Activated CD4-positive, alpha-beta T cell treated with anti-CD3 and anti-CD28 coated beads for 48 hours (primary cell): ENCODE measurements at regions not wholly inside any gene's neighbourhood (a gene's known extent, or its start where the extent isn't known, plus 50 kb on each side); places are given as distances from the start of the nearest gene placed in this dataset.

Source experiments
- DNase-seq: peaks from one replicate; pipeline ENCODE4 v3.0.0-alpha.2; 2020

GRCh38 chr2:103960129-103960513, 893.8 kb upstream of the POU3F3 start:
- no peak for DNase-seq

GRCh38 chr2:103960951-103961350, 893.0 kb upstream of the POU3F3 start:
- no peak for DNase-seq

DNA sequence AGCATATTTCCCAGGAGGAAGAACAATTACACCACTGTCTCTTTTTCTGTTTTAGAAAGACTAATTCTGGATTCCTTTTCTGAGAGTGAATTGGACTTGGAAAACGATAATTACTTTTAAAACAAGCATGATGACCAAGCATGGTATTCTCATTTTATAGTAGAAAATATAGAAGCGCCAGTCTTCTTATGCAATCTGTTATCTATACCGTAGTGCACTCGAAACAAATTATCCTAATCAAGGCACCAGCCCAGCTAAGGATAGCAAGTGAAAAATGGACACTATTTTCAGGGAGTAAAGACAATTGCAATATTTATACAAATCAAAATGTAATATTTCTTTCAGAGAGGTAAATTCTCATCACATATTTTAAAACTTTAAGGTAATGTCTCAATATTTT, 892.1 kb upstream of the POU3F3 start:
- no peak for DNase-seq

DNA sequence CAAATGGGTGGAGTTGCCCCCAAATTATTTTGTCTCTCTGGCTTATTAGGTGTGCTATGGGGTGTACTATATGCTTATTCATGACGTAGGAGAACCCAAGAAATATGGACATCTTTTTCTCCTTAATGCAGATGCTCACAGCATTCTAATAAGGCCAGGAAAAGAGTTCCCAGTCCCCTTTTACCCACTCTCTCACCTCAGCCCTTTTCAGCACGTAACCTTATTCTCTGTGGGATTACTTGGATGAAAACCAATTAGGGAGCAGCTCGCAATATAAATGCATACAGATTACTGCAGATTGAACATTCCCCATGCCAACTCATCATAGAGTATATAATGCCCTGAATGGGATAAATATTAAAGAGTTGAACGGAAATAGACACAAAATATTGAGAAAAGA, 891.2 kb upstream of the POU3F3 start:
- DNase-seq = no peak

DNA sequence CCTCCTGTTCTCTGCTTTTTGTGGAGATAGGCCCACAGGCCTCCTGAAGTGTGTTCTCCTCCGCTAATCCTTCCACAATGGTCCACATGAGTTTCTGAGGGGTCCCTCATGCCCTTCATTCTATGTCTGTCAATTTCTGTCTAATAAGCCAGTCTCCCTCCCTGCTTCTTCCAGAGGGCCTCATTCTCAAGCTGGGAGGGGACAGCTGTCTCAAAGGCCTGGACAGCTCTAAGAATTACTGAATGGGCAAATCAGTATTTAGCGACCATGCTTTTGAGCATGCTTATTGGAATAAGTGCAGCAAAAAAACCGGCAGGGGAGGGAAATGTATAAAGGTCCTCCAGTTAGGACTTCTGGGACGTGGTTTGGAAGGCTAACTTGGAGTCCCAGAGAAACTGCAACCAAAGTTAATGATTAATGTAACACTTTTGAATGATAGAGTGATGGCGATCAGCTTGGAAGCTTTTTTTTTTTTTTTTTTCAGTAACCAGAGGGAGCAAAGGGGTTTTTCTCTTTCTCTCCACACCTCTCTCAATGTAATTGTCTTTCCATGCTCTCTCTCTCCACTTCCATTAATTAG, 890.7 kb upstream of the POU3F3 start:
- DNase-seq = no peak

- no peak for DNase-seq
Observed at GRCh38 chr2:103977241-103977640, 876.7 kb upstream of the POU3F3 start.

DNA sequence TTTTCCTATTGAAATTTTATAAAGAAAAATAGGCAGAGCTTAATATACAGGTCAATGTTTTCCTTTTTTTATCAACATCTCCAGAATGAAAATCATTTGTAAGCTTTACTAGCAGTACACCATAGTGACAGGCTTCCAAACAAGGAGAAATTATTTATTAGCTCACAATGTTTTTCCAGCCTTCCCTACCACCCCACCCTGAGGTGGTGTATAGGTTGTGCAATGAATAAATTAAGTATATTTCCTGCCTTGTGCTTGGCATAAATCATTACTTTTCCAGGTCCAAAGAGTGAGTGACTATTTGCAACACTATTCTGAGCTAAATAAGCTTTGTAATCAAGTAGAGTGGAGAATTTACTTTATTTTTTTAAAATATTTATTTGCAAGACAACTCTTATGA, 876.2 kb upstream of the POU3F3 start:
- no peak for DNase-seq

DNA sequence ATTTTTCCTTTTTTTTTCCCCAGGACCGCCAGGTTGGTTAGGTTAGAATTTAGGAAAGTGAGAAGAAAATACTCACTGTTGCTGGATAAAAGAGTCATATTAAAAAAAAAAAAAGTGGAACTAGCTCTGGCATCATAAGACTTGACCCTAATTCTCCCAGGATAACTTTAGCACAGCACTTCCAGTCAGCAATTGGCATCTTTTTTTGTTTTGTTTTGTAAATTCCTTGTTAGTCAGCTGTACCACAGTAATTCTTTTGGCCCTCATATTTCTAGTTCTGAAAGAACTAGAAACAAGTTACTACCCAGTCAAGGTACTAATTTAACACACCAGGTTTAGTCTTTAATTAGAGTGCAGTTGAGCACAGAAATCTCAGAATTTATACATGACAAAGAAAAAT, 873.5 kb upstream of the POU3F3 start:
- DNase-seq = no peak

GRCh38 chr2:103982691-103983090, 871.2 kb upstream of the POU3F3 start:
- no peak for DNase-seq

- DNase-seq = no peak
Observed at GRCh38 chr2:103986001-103986400, 867.9 kb upstream of the POU3F3 start.

DNA sequence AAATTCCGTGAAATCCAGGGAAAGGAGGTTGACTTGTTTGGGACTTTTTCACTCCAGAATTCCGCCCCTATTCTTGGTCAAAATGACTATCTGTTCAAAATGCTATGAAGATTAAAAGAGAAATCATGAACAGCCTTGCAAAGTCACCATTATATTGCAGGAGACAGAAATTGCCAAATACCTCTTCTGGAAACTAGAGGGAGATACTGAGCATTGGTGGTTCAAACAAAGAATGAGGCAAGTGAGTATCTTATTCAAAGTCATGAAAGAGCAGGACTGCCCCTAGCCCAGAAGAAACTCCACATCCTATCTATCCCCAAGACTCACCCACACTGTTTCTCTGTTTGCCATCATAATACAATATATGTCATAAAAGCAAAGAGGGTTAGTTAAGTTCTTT, 862.3 kb upstream of the POU3F3 start:
- DNase-seq = no peak

GRCh38 chr2:104004821-104005220, 849.1 kb upstream of the POU3F3 start:
- DNase-seq = no peak

DNA sequence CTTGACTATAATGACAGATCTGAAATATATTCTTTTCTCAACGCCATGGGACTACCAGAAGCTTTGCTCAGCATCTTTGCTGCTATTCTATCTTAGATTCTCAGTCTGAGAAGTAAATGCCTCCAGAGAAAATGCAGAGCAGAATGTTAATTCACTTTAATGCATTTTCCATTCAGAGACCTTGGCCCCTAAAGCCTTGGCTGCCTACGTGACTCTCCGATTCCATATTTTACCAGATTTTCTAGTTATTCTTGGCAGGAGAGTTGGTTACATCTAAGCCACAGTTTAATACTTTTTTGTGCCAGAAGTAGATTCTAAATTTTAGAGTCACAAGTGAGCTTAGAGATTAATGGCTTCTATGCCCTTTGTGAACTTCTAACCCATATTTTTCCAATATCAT, 837.1 kb upstream of the POU3F3 start:
- DNase-seq = no peak

GRCh38 chr2:104023306-104023705, 830.6 kb upstream of the POU3F3 start:
- DNase-seq = no peak

DNA sequence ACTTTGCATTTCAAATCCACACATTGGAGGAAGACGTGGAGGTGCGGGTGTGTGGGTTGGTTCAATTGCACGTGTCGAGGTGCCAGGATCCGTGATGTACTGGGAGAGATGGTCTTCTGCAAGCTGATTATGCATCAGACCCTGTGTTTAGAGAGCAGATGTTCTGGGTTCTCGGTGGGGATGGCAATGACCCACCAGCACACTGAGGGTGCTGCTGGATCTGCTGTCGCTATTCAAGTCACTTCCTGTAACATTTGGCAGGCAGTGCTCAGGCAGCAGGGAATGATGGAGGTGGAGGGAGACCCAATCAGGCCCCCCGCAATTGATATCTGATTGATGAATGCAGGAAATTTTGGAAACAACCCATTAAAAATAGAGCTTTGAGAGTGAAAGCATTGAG, 830.1 kb upstream of the POU3F3 start:
- DNase-seq = no peak

DNA sequence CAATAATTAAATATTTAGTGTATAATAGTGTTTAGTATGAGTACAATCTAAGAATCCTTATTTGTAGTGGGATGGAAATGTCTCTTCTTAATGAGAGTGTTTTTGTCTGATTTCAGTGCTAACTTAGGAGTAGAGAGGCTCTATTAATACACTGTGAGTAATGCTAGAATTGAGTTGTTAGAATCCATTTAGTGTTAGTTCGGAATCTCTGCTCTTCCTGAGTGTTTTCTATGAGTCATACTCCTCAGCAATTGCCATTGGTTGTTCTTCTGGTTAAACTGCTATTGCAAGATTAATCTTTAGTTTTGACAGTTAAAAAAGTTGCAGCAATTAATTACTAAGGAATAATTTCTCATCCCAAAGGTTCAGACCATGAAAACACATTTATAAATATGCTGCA, 828.6 kb upstream of the POU3F3 start:
- DNase-seq = no peak

- DNase-seq = no peak
Observed at GRCh38 chr2:104026725-104027124, 827.2 kb upstream of the POU3F3 start.

GRCh38 chr2:104027321-104027720, 826.6 kb upstream of the POU3F3 start:
- no peak for DNase-seq

DNA sequence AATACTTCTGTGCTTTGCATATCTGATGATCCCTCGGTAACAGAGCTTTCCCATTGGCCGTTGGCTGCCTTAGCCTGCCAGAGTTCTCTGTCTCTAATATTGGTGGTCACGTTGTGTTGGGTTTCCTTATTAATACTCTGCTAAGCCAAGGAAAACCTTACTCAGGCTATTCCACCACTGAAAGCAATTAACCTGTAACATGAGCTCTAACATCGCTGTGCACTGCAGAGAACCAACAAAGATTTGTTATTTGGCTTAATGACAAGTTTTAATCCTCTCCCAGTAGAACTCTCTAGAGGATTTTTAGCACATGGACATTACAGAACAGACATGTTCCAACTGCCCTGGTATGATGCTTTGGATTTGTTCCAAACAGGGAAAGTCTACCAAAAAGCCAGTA, 825.9 kb upstream of the POU3F3 start:
- DNase-seq = no peak

DNA sequence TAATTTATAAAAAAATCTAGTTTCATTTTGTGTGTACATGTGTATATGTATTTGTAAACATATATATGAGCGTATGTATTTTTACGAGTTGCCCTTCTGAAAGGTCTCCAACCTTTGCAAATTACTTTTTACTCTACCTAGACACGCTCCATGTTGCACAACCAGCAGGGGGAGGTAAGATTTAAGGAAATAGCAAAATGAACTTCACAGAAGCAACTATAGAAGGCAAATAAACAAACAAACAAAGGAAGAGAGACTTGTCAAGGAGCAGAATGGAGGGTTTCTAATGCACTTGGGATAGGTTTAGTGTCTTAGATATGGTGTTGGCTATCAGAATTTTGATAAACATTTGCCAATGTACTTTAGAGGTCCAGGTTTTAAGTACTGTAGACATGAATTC, 820.5 kb upstream of the POU3F3 start:
- DNase-seq = no peak

DNA sequence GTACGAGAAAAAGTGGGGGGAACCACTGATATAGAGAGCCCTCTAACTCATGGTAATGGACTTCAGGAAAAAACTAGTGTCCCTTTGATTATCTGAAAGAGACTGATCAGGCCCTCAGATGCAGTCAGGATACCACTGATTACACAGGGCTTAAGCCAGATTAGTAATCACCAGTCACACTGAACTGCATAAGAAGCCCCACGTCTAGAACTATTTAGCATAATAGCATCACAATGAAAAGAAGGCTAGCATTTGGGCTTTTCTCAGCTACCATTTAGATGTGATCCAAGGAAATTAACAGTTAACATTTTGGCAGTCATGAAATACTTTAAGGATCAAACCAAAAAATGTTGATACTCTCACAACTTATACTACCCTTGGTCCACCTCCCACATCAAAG, 813.1 kb upstream of the POU3F3 start:
- no peak for DNase-seq

- DNase-seq = no peak
Observed at GRCh38 chr2:104041351-104041750, 812.6 kb upstream of the POU3F3 start.

GRCh38 chr2:104043864-104044263, 810.1 kb upstream of the POU3F3 start:
- no peak for DNase-seq

DNA sequence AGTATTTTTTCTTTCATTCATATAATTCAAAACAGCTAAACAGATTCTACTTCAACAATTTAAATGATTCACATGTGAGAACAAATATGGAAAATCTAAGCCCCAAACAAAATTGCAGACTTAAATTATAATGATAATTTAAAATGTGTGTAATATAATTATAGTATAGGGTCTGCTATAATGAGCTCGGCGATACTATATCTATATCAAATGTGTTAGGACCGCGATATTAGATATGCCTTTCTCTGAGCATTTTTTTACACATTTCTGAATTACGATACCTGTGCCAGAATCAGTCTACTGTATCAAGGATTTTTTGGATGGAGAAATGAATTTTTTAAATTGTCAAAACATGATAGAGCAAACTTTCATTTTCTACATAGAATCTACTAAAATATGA, 808.8 kb upstream of the POU3F3 start:
- DNase-seq = no peak

- no peak for DNase-seq
Observed at GRCh38 chr2:104046466-104046865, 807.4 kb upstream of the POU3F3 start.

DNA sequence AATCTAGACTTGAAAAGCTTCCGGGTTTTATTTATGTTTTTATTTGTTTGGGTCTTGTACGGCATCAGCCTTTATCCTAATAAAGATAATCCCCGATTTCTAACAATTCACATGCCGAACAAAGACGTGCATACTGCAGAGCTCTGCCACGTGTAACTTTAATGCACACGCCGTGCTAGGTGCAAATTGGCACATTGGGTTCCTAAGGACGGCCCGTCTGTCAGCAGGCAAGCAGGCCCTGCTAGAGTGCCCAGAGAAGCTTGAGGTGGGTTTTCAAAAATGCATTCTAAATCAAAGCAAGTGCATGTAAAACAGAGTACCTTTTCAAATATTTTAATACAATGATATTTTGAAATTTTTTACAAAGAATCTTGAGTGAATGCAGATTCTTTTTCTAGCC, 806.4 kb upstream of the POU3F3 start:
- no peak for DNase-seq
